ENCODE measurements at regions not wholly inside any gene's neighbourhood (a gene's known extent, or its start where the extent isn't known, plus 50 kb on each side); places are given as distances from the start of the nearest gene placed in this dataset.

GRCh38 chr16:60720060-60720459, 1316.2 kb downstream of the CDH8 start (continued):
- TF ChIP-seq, protein P1, sequence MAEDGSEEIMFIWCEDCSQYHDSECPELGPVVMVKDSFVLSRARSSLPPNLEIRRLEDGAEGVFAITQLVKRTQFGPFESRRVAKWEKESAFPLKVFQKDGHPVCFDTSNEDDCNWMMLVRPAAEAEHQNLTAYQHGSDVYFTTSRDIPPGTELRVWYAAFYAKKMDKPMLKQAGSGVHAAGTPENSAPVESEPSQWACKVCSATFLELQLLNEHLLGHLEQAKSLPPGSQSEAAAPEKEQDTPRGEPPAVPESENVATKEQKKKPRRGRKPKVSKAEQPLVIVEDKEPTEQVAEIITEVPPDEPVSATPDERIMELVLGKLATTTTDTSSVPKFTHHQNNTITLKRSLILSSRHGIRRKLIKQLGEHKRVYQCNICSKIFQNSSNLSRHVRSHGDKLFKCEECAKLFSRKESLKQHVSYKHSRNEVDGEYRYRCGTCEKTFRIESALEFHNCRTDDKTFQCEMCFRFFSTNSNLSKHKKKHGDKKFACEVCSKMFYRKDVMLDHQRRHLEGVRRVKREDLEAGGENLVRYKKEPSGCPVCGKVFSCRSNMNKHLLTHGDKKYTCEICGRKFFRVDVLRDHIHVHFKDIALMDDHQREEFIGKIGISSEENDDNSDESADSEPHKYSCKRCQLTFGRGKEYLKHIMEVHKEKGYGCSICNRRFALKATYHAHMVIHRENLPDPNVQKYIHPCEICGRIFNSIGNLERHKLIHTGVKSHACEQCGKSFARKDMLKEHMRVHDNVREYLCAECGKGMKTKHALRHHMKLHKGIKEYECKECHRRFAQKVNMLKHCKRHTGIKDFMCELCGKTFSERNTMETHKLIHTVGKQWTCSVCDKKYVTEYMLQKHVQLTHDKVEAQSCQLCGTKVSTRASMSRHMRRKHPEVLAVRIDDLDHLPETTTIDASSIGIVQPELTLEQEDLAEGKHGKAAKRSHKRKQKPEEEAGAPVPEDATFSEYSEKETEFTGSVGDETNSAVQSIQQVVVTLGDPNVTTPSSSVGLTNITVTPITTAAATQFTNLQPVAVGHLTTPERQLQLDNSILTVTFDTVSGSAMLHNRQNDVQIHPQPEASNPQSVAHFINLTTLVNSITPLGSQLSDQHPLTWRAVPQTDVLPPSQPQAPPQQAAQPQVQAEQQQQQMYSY (CRISPR knock-in tag; IDR thresholded peaks at IDR 0.05), result no peak
- TF ChIP-seq SMC3 (IDR thresholded peaks at IDR 0.05; ENCODE audit: borderline replicate concordance, low read length), result no peak

- H3K27me3 ChIP-seq (replicated peaks in 1 of 2; ENCODE audit: control insufficient read depth in 2 of 2, insufficient read depth in 2 of 2, low read length in 1 of 2), result no peaks in the 10 kb centered on the region
- no peak for DNase-seq (ENCODE audit: low read depth, low spot score)
- H3K9ac ChIP-seq (ENCODE audit: control insufficient read depth, insufficient read depth, low read length), result no peak overlapping the region
- no TSS peak for BruUV-seq (replicated peaks)
- FAIRE-seq, result no peak
- H3K4me3 ChIP-seq, result no peak overlapping the region
- no peaks in the 10 kb centered on the region for H3K4me1 ChIP-seq (ENCODE audit: control insufficient read depth, insufficient read depth, low read length)
- ChIA-PET RAD21 (ENCODE audit: unreplicated experiment) (no interaction called here), POLR2A (no interaction called here), SMC1A (ENCODE audit: uncharacterized antibody, unreplicated experiment) (no interaction called here), CTCF (no interaction called here)
- no peaks in the 10 kb centered on the region for H3K79me2 ChIP-seq (ENCODE audit: control insufficient read depth, insufficient read depth, low read length)
- 17% methylated on average over 2 of the region's 2 CpGs for WGBS (ENCODE audit: insufficient coverage, insufficient replicate concordance, low lambda C conversion rate, missing lambda C conversion rate)
- no peaks in the 10 kb centered on the region for H4K20me1 ChIP-seq (ENCODE audit: control insufficient read depth, insufficient read depth)
- H3K27ac ChIP-seq (ENCODE audit: control insufficient read depth, insufficient read depth), result no peak overlapping the region
- intact Hi-C loops (cut with micrococcal nuclease; ENCODE audit: unreplicated experiment), result no loop called here
- no peaks in the 10 kb centered on the region for H3K36me3 ChIP-seq (ENCODE audit: control insufficient read depth in 2 of 2, insufficient read depth in 2 of 2, low read length in 1 of 2)
- no peak overlapping the region for H3K4me2 ChIP-seq (ENCODE audit: control insufficient read depth, insufficient read depth)
- no peak for ATAC-seq
- TF ChIP-seq PAX8 (IDR thresholded peaks at IDR 0.05), result no peak
- TF ChIP-seq EZH2 (IDR thresholded peaks at IDR 0.05; ENCODE audit: borderline replicate concordance, control insufficient read depth, low read depth, low read length), result no peak
- TF ChIP-seq GABPA (IDR thresholded peaks at IDR 0.05; ENCODE audit: low read depth), result no peak
- no peak for TF ChIP-seq ZBED1 (IDR thresholded peaks at IDR 0.05; ENCODE audit: borderline replicate concordance)
- H2AFZ ChIP-seq (ENCODE audit: control insufficient read depth, low read depth, low read length), result no peak overlapping the region
- in situ Hi-C loops (cut with MboI), result no loop called here
- H3K9me3 ChIP-seq (replicated peaks; ENCODE audit: control insufficient read depth, insufficient read depth, low read length), result no peaks in the 10 kb centered on the region
Observed at GRCh38 chr16:60717808-60718207, 1318.4 kb downstream of the CDH8 start.
